GM19455 (cell line): ENCODE measurements at regions not wholly inside any gene's neighbourhood (a gene's known extent, or its start where the extent isn't known, plus 50 kb on each side); places are given as distances from the start of the nearest gene placed in this dataset.
"Not testable (repeated sequence)": the region's sequence is repeated elsewhere in the genome, so short reads cannot be mapped to it uniquely, and the experiment has no call there.

Experiments
- ATAC-seq: cut with Tn5 transposase; IDR thresholded peaks from one replicate; pipeline ENCODE4 v1.9.1; 2021; ENCODE audit not compliant: unreplicated experiment

- no peak for ATAC-seq
These were observed 310.8 kb upstream of the TFPI start for GRCh38 chr2:187865025-187865424.

GRCh38 chr2:187867165-187867564 is 312.9 kb upstream of the TFPI start:
- no peak for ATAC-seq

DNA sequence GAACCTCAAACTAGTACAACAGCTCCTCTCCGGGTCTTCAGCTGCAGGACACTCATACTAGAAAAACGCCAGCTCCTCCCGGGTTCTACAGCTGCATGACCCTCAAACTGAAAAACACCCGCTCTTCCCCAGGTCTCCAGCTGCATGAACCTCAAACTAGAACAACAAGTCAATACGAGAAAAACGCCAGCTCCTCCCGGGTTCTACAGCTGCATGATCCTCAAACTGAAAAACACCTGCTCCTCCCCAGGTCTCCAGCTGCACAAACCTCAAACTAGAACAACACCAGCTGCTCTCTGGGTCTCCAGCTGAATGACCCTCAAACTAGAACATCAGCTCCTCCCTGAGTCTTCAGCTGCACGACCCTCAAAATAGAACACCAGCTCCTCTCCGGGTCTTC is 315.0 kb upstream of the TFPI start:
- no peak for ATAC-seq

DNA sequence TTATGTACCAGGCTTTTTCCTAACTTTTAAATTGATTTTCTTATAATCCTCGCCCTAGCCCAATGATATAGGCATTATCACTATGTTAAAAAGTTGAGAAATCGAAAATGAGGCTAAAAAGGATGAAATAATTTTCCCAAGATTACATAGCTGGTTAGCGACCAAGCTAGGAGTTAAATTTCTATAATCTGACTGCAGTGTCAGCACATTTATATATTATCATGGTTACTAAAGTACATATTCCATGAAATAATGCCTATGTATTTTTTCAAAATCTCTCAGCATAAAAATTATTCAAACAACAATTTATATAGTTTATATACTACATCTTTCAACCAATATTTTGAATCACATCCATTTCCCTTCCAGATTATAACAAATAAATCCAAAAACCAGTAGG is 317.3 kb upstream of the TFPI start:
- ATAC-seq: no peak

- ATAC-seq: no peak
These were observed 318.9 kb upstream of the TFPI start for GRCh38 chr2:187873132-187873531.

- ATAC-seq: no peak
These were observed 320.6 kb upstream of the TFPI start for GRCh38 chr2:187874786-187875185.

DNA sequence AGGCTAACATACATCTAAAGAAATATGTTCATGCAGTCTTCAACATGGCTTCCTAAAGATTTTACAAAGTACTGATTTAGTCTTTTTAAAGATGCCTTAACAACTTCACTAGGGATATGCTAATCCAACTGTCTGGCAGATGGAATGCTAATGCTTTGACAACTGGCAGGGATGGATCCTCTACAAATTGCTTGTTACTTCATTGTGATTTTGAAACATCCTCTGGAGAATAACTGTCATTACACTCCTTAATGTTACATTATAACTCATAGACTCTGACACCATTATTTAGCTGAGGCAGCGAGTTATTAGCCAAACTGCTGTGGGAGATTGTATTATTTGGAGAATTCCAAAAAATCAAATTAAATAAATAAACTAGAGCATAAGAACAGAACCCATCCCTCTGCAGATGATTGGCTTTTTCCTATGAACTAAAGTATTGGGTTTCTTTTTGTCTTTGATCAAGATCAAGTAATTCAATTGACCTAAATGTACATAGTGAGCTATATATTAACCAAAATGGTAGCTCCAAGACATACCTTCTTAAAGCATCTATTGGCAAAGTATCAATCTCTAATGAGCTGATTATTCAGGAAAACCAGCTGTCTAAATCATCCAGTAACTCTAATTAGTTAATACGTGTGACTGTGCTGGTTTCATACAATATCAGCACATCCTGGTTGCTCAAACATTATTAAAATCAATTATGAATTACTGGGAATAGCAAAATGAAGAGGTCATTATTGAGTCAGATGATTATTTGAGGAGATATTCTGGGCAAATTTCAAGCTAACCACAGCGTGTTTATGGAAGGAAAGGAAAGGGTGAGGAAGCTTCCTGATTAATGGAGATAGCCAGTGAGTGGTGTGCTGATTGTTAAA is 321.3 kb upstream of the TFPI start:
- ATAC-seq: no peak

- ATAC-seq: no peak
These were observed 322.3 kb upstream of the TFPI start for GRCh38 chr2:187876554-187876953.

GRCh38 chr2:187877391-187877790 is 323.2 kb upstream of the TFPI start:
- ATAC-seq: no peak

GRCh38 chr2:187878112-187878511 is 323.9 kb upstream of the TFPI start:
- ATAC-seq: no peak

DNA sequence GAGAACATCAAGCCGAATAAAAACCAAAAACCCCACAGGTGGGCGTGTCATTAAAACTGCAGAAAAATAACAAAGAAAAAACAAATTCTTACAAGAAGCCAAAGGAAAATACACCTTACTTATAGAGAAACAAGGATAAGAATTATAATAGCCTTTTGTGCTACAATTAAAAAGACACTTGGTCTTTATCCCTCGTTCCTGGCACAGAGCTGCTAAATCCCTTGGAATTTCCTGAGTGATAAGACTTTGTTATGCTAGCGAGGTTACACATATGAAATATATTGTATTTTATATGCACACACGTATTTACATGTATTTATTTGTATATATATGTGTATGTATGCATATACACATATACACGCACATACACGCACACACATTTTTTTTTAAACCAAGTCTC is 325.3 kb upstream of the TFPI start:
- ATAC-seq: no peak

DNA sequence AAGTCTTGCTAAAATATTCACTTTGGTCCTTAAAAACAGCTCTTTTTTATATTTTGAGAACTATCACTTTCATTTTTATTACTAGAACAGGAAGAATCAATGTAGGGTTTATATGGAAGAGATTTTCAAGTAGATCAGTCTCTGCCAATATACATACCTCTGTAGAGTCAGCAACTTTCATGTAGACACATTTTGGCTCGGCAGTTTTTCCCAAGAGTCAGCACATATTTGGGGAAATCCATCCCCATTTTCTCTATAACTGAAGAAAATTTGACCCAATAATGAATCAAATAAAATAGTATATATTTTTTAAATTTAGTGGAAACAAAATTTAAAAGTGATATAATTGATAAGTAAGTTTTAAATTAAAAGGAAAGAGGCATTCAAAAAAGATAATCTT is 329.8 kb upstream of the TFPI start:
- no peak for ATAC-seq

DNA sequence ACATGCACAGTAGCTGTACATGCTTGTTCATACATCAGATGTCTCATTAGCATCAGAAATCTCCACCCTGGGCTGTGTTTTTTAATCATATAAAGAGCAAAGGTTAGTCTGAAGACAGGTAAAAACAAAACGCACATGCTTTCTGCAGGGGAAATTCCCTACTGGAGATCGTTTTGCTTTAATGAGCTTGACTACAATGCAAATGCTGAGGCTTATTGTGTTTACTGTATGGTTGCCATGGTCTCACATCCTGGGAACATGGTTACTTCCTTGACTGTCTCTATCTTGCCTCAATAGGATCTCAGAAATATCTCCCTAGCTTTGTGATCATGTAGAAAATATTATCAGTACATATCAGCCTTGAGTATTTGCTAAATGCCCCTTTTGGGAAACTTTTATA is 336.5 kb upstream of the TFPI start:
- no peak for ATAC-seq

DNA sequence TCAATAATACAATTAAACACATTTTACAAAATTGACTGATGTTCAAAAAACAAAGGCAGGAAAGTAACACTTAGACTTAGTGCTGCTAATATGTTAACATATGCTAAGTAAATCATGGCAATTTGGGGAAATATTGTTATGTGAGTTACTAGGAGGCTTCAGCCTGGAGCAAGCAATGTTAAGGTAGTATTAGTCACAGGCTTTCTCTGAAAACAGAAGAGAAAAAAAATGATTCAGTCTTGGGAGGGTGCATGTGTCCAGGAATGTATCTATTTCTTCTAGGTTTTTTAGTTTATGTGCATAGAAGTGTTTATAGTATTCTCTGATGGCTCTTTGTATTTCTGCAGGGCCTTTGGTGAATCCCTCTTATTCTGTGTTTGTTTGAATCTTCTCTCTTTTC is 345.8 kb upstream of the TFPI start:
- no peak for ATAC-seq

GRCh38 chr2:187906021-187906420 is 351.8 kb upstream of the TFPI start:
- no peak for ATAC-seq

- not testable (repeated sequence) for ATAC-seq
These were observed 356.7 kb upstream of the TFPI start for GRCh38 chr2:187910922-187911321.

DNA sequence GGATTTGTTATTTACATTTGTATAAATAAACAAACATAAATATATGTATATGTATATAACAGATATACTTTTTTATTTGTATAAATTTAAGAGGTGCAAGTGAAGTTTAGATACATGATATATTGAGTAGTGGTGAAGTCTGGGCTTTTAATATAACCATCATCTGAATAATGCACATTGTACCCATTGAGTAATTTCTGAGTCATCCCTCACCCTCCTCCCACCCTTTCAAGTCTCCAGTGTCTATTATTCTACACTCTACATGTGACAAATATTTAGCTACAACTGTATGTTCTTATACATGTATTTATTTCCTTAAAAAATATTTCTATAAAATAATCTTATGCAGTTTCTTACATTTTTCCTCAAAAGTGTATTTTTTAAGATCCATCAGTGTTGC is 358.7 kb upstream of the TFPI start:
- no peak for ATAC-seq

- no peak for ATAC-seq
These were observed 361.6 kb upstream of the TFPI start for GRCh38 chr2:187915810-187916209.

- no peak for ATAC-seq
These were observed 362.6 kb upstream of the TFPI start for GRCh38 chr2:187916799-187917198.

- ATAC-seq: no peak
These were observed 363.3 kb upstream of the TFPI start for GRCh38 chr2:187917535-187917934.

GRCh38 chr2:187918996-187919821 is 365.0 kb upstream of the TFPI start:
- no peak for ATAC-seq

DNA sequence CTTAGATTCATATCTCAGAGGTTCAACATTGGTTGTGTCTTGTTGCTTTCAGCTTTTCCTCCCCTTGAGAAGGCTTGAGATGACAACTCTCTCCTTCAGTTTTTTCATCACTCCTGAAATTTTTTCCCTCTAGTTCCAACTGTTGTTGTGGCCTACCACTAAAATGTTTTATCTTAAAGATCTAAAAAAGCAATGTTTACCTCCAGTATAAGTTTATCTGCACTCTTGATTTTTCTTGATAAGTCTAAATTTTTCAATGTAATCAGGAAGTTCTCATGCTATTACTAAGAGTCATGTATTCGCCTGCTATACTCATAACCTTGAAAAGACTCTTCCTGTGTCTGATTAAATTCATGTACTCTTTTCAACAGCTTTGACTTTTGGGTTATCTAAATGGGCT is 366.3 kb upstream of the TFPI start:
- ATAC-seq: no peak
